ENCODE measurements at regions not wholly inside any gene's neighbourhood (a gene's known extent, or its start where the extent isn't known, plus 50 kb on each side); places are given as distances from the start of the nearest gene placed in this dataset.

- H3K4me1 ChIP-seq (ENCODE audit: control insufficient read depth, insufficient read depth, low read length) = no peaks in the 10 kb centered on the region
- no peak overlapping the region for H3K4me3 ChIP-seq (ENCODE audit: low read length)
- H3K4me2 ChIP-seq (ENCODE audit: low read length) = no peak overlapping the region
- no peaks in the 10 kb centered on the region for H3K9me3 ChIP-seq (replicated peaks; ENCODE audit: low read length)
- no peaks in the 10 kb centered on the region for H3K36me3 ChIP-seq (ENCODE audit: insufficient read depth, low read length)
- no peak overlapping the region for H3K9ac ChIP-seq (ENCODE audit: low read depth, low read length)
- no peaks in the 10 kb centered on the region for H3K27me3 ChIP-seq (ENCODE audit: control insufficient read depth, insufficient read depth, low read length)
Observed at GRCh38 chr3:66797889-66798560, 200.1 kb upstream of the KBTBD8 start.

DNA sequence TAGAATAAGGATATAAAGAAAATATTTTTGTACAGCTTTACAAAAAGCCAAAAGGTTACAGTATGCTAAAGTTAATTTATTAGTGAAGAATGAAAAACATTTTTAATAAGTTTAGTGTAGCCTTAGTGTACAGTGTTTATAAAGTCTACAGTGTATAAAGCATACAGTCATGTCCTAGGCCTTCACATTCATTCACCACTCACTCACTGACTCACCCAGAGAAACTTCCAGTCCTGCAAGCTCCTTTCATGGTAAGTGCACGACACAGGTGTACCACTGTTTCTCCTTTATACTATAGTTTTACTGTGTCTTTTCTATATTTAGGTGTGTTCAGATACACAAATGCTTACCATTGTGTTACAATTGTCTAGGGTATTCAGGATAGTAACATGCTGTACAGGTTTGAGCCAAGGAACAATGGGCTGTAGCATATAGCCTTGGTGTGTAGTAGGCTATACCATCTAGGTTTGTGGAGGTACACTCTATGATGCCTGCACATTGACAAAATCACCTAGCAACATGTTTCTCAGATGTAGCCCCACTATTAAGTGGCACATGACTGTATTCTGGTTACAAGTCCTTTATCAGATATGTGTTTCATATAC is 197.1 kb upstream of the KBTBD8 start:
- Histone ChIP-seq H3K4me2 (ENCODE audit: low read length) (no peak overlapping the region), H3K9me3 (replicated peaks; ENCODE audit: low read length) (no peaks in the 10 kb centered on the region), H3K4me1 (ENCODE audit: control insufficient read depth, insufficient read depth, low read length) (no peaks in the 10 kb centered on the region), H3K27me3 (ENCODE audit: control insufficient read depth, insufficient read depth, low read length) (no peaks in the 10 kb centered on the region), H3K4me3 (ENCODE audit: low read length) (no peak overlapping the region), H3K36me3 (ENCODE audit: insufficient read depth, low read length) (no peaks in the 10 kb centered on the region), H3K9ac (ENCODE audit: low read depth, low read length) (no peak overlapping the region)

DNA sequence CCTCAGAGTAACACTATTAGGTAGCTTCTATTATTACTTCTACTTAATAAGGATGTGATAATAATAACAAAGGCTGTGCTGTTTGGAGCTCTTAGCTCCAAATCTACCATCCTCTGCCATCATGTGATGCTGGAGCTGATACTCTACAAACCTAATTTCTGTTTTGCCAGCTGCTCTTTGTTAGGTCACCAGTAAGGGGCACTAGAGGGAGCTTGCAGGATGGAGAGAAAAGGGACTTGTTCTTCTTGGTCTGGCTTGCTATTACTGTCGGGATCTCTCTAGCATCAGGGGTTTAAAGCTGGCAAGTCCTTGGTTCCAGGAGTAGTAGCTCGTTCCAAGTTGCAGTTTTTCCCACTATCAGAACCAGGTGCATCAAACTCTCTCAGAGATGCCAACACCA is 194.9 kb upstream of the KBTBD8 start:
- H3K4me1 ChIP-seq (ENCODE audit: control insufficient read depth, insufficient read depth, low read length) = no peaks in the 10 kb centered on the region
- no peak overlapping the region for H3K9ac ChIP-seq (ENCODE audit: low read depth, low read length)
- H3K4me2 ChIP-seq (ENCODE audit: low read length) = no peak overlapping the region
- no peak overlapping the region for H3K4me3 ChIP-seq (ENCODE audit: low read length)
- H3K27me3 ChIP-seq (ENCODE audit: control insufficient read depth, insufficient read depth, low read length) = no peaks in the 10 kb centered on the region
- H3K9me3 ChIP-seq (replicated peaks; ENCODE audit: low read length) = no peaks in the 10 kb centered on the region
- no peaks in the 10 kb centered on the region for H3K36me3 ChIP-seq (ENCODE audit: insufficient read depth, low read length)

- no peaks in the 10 kb centered on the region for H3K9me3 ChIP-seq (replicated peaks; ENCODE audit: low read length)
- H3K4me2 ChIP-seq (ENCODE audit: low read length) = no peak overlapping the region
- H3K27me3 ChIP-seq (ENCODE audit: control insufficient read depth, insufficient read depth, low read length) = no peaks in the 10 kb centered on the region
- H3K9ac ChIP-seq (ENCODE audit: low read depth, low read length) = no peak overlapping the region
- no peaks in the 10 kb centered on the region for H3K4me1 ChIP-seq (ENCODE audit: control insufficient read depth, insufficient read depth, low read length)
- H3K4me3 ChIP-seq (ENCODE audit: low read length) = no peak overlapping the region
- H3K36me3 ChIP-seq (ENCODE audit: insufficient read depth, low read length) = no peaks in the 10 kb centered on the region
Observed at GRCh38 chr3:66803721-66804695, 194.1 kb upstream of the KBTBD8 start.

GRCh38 chr3:66808891-66809594 is 189.1 kb upstream of the KBTBD8 start:
- no peak overlapping the region for H3K9ac ChIP-seq (ENCODE audit: low read depth, low read length)
- H3K9me3 ChIP-seq (replicated peaks; ENCODE audit: low read length) = no peaks in the 10 kb centered on the region
- H3K27me3 ChIP-seq (ENCODE audit: control insufficient read depth, insufficient read depth, low read length) = no peaks in the 10 kb centered on the region
- H3K36me3 ChIP-seq (ENCODE audit: insufficient read depth, low read length) = no peaks in the 10 kb centered on the region
- no peak overlapping the region for H3K4me3 ChIP-seq (ENCODE audit: low read length)
- H3K4me2 ChIP-seq (ENCODE audit: low read length) = no peak overlapping the region
- no peaks in the 10 kb centered on the region for H3K4me1 ChIP-seq (ENCODE audit: control insufficient read depth, insufficient read depth, low read length)

- H3K9me3 ChIP-seq (replicated peaks; ENCODE audit: low read length) = no peaks in the 10 kb centered on the region
- H3K4me3 ChIP-seq (ENCODE audit: low read length) = no peak overlapping the region
- H3K27me3 ChIP-seq (ENCODE audit: control insufficient read depth, insufficient read depth, low read length) = no peaks in the 10 kb centered on the region
- no peaks in the 10 kb centered on the region for H3K36me3 ChIP-seq (ENCODE audit: insufficient read depth, low read length)
- H3K4me1 ChIP-seq (ENCODE audit: control insufficient read depth, insufficient read depth, low read length) = no peaks in the 10 kb centered on the region
- H3K4me2 ChIP-seq (ENCODE audit: low read length) = no peak overlapping the region
- H3K9ac ChIP-seq (ENCODE audit: low read depth, low read length) = no peak overlapping the region
Observed at GRCh38 chr3:66809595-66809958, 188.5 kb upstream of the KBTBD8 start.

- Histone ChIP-seq H3K36me3 (ENCODE audit: insufficient read depth, low read length) (no peaks in the 10 kb centered on the region), H3K27me3 (ENCODE audit: control insufficient read depth, insufficient read depth, low read length) (peaks cover 2% of the 10 kb centered on the region)
Observed at GRCh38 chr3:66812136-66812535, 186.0 kb upstream of the KBTBD8 start.

DNA sequence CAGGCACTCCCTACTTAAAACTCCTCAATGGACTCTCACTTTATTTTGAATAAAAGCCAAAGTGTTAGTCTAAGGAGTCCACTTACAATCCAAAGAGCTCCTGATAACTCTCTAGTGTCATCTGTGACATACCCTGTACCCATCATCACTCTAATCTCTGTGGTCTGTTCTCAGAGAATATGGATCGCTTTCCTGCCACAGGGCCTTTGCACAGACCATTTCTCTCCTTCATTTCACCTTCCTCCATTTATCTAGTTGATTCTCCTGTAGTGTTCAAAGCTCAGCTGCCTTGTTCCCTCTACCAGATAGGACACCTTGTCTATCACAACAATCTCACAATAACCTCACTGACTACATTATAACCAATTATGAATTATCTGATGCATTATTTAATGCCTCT is 185.4 kb upstream of the KBTBD8 start:
- no peaks in the 10 kb centered on the region for H3K4me1 ChIP-seq (ENCODE audit: control insufficient read depth, insufficient read depth, low read length)
- H3K27me3 ChIP-seq (ENCODE audit: control insufficient read depth, insufficient read depth, low read length) = peaks cover 8% of the 10 kb centered on the region
- no peaks in the 10 kb centered on the region for H3K36me3 ChIP-seq (ENCODE audit: insufficient read depth, low read length)
- H3K9ac ChIP-seq (ENCODE audit: low read depth, low read length) = no peak overlapping the region
- no peak overlapping the region for H3K4me3 ChIP-seq (ENCODE audit: low read length)
- no peak overlapping the region for H3K4me2 ChIP-seq (ENCODE audit: low read length)
- H3K9me3 ChIP-seq (replicated peaks; ENCODE audit: low read length) = no peaks in the 10 kb centered on the region

More at GRCh38 chr3:66812136-66812535, 186.0 kb upstream of the KBTBD8 start:
- Histone ChIP-seq H3K4me2 (ENCODE audit: low read length) (no peak overlapping the region), H3K9ac (ENCODE audit: low read depth, low read length) (no peak overlapping the region), H3K4me1 (ENCODE audit: control insufficient read depth, insufficient read depth, low read length) (no peaks in the 10 kb centered on the region), H3K9me3 (replicated peaks; ENCODE audit: low read length) (no peaks in the 10 kb centered on the region), H3K4me3 (ENCODE audit: low read length) (no peak overlapping the region)

GRCh38 chr3:66816090-66816761 is 181.9 kb upstream of the KBTBD8 start:
- no peaks in the 10 kb centered on the region for H3K9me3 ChIP-seq (replicated peaks; ENCODE audit: low read length)
- H3K4me1 ChIP-seq (ENCODE audit: control insufficient read depth, insufficient read depth, low read length) = no peaks in the 10 kb centered on the region
- no peaks in the 10 kb centered on the region for H3K36me3 ChIP-seq (ENCODE audit: insufficient read depth, low read length)
- H3K4me3 ChIP-seq (ENCODE audit: low read length) = no peak overlapping the region
- H3K27me3 ChIP-seq (ENCODE audit: control insufficient read depth, insufficient read depth, low read length) = peaks cover 28% of the 10 kb centered on the region
- H3K9ac ChIP-seq (ENCODE audit: low read depth, low read length) = no peak overlapping the region
- H3K4me2 ChIP-seq (ENCODE audit: low read length) = no peak overlapping the region

- Histone ChIP-seq H3K4me2 (ENCODE audit: low read length) (no peak overlapping the region), H3K36me3 (ENCODE audit: insufficient read depth, low read length) (no peaks in the 10 kb centered on the region), H3K4me1 (ENCODE audit: control insufficient read depth, insufficient read depth, low read length) (no peaks in the 10 kb centered on the region), H3K27me3 (ENCODE audit: control insufficient read depth, insufficient read depth, low read length) (peaks cover 28% of the 10 kb centered on the region), H3K4me3 (ENCODE audit: low read length) (no peak overlapping the region), H3K9me3 (replicated peaks; ENCODE audit: low read length) (no peaks in the 10 kb centered on the region), H3K9ac (ENCODE audit: low read depth, low read length) (no peak overlapping the region)
Observed at GRCh38 chr3:66817951-66818557, 180.1 kb upstream of the KBTBD8 start.
